PFSK-1 (cell line): ENCODE measurements at regions not wholly inside any gene's neighbourhood (a gene's known extent, or its start where the extent isn't known, plus 50 kb on each side); places are given as distances from the start of the nearest gene placed in this dataset.

ENCODE experiments used
- FOXP2 ChIP-seq: optimal IDR thresholded peaks from 2 replicates; pipeline ENCODE3; 2011; ENCODE audit warnings: borderline replicate concordance, control low read depth, inconsistent platforms; ENCODE audit not compliant: insufficient read depth; ENCODE audit errors: extremely low read length, extremely low read depth
- POLR2AphosphoS5 ChIP-seq: IDR thresholded peaks from 2 replicates; pipeline ENCODE4 v1.6.1; 2012; ENCODE audit warnings: low read depth, mild to moderate bottlenecking, control low read depth, low read length, moderate library complexity
- SIN3A ChIP-seq: IDR thresholded peaks from 2 replicates; pipeline ENCODE4 v1.6.1; 2012; ENCODE audit warnings: mild to moderate bottlenecking, low read length, moderate library complexity, borderline replicate concordance; ENCODE audit not compliant: insufficient read depth
- TAF1 ChIP-seq: IDR thresholded peaks from 2 replicates; pipeline ENCODE4 v1.6.1; 2012; ENCODE audit warnings: low read length, control low read depth, borderline replicate concordance; ENCODE audit not compliant: insufficient read depth
- TF ChIP-seq, protein P1 (sequence below), 2 experiments: IDR thresholded peaks; 2 replicates each; pipeline versions ENCODE4 v1.6.1 to v1.8.0; 2011 to 2012; ENCODE audit warnings: low read depth in 2 of 2, low read length in 2 of 2, control low read depth in 1 of 2, inconsistent platforms in 1 of 2, mild to moderate bottlenecking in 1 of 2, moderate library complexity in 1 of 2; ENCODE audit not compliant: insufficient read depth in 1 of 2

DNA sequence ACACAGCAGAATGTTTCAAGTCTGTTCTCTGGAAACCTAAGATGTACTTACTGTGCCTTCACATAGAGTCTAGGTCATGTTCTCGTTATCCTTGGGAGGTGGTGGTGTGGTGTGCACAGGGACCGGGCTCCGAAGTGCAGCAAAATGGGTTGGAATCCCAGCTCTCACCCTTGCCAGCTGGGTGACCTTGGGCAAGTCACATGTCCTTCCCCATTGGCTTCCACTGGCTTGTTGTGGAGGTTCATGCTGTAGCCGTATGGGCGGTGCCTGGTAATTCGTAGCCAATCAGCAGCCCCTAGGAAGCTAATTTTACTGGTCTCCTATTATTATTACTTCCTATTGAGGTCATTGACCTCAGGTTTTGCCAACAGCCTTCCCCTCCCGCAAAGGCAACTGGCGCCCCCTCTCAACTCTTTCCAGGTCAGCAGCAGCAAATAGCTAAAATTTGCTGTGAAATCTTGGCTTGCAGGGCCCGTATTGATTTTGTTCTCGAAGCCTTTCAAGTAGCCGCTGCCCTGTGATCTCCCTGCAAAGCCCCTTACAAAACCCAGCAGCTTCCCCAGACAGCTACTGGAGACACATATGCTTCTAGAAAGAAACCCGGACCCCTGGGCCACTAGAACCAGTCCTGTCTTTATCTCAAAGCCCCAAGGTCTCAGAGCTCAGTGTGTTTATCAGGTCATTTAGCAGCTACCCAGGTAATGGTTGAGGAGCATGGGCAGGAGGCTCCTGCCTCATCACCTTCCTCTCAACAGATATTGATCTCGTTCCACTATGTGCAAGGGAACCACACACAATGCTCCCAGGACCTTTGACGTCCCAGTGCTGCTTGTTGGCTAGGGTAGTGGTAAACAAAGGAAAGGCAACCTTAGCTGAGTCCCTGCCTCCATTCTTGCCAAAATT lies 66.5 kb upstream of the SLC1A4 start:
- TF ChIP-seq FOXP2: no peak
- TF ChIP-seq, protein P1, sequence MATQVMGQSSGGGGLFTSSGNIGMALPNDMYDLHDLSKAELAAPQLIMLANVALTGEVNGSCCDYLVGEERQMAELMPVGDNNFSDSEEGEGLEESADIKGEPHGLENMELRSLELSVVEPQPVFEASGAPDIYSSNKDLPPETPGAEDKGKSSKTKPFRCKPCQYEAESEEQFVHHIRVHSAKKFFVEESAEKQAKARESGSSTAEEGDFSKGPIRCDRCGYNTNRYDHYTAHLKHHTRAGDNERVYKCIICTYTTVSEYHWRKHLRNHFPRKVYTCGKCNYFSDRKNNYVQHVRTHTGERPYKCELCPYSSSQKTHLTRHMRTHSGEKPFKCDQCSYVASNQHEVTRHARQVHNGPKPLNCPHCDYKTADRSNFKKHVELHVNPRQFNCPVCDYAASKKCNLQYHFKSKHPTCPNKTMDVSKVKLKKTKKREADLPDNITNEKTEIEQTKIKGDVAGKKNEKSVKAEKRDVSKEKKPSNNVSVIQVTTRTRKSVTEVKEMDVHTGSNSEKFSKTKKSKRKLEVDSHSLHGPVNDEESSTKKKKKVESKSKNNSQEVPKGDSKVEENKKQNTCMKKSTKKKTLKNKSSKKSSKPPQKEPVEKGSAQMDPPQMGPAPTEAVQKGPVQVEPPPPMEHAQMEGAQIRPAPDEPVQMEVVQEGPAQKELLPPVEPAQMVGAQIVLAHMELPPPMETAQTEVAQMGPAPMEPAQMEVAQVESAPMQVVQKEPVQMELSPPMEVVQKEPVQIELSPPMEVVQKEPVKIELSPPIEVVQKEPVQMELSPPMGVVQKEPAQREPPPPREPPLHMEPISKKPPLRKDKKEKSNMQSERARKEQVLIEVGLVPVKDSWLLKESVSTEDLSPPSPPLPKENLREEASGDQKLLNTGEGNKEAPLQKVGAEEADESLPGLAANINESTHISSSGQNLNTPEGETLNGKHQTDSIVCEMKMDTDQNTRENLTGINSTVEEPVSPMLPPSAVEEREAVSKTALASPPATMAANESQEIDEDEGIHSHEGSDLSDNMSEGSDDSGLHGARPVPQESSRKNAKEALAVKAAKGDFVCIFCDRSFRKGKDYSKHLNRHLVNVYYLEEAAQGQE (IDR thresholded peaks at IDR 0.05; ENCODE audit: insufficient read depth in 1 of 2, low read depth in 2 of 2, low read length in 2 of 2): no peak
- TF ChIP-seq TAF1: no peak
- TF ChIP-seq SIN3A: no peak
- no peak for TF ChIP-seq POLR2AphosphoS5

DNA sequence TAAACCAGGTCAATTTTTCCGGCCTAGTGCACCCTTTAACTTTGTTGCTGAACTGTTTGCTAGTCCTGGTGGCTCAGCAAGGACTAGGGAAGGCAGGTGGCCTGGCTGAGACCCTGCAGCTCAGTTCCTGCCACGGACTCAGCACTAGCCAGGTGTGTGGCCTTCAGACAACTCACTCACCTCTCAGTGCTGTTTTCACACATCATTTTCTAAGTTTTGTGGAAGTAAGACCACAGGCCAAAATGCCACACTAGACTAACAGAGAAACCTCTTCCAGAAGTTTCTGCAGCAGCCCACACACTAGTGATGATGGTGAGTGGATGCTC lies 65.9 kb upstream of the SLC1A4 start:
- TF ChIP-seq POLR2AphosphoS5 (no peak), FOXP2 (no peak), SIN3A (no peak), TAF1 (no peak)
- TF ChIP-seq, protein P1 (IDR thresholded peaks at IDR 0.05; ENCODE audit: insufficient read depth in 1 of 2, low read depth in 2 of 2, low read length in 2 of 2): no peak

DNA sequence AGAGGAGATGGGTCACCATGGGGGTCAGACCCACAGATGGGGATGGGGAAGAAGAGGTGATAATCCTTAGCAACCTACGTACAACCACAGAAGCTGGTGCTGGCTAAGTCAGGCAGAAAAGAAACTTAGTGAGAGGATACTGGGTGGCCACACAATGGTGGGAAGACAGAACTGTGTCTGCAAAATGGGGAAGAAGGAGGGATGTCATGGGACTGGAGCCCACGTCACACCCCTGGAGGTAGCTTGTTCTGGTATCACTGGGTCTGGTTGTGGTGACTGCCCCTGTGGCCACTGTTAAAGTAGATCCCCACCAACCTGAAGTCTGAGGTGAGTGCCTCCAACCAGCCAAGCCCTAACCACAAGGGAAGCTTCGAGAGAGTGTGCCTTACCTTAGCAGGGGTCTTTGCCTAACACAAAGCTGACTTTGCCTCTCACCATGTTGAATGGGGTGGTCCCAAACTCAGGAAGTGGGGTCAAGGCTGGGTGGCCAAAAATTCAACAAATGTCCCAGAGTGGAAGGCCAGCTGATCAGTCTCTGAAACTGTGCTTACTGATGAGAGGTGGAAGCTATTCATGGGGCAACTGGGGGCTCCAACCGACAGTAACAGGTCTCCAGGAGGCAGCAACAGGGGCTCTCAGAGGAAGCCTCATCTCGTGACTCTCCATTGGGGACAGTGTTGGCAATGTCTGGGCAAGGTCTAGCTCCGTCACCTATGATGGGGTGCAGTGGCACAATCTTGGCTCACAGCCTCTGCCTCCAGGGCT lies 64.8 kb upstream of the SLC1A4 start:
- TF ChIP-seq, protein P1 (IDR thresholded peaks at IDR 0.05; ENCODE audit: insufficient read depth in 1 of 2, low read depth in 2 of 2, low read length in 2 of 2): no peak
- TF ChIP-seq SIN3A: no peak
- TF ChIP-seq POLR2AphosphoS5: no peak
- TF ChIP-seq TAF1: no peak
- TF ChIP-seq FOXP2: no peak

DNA sequence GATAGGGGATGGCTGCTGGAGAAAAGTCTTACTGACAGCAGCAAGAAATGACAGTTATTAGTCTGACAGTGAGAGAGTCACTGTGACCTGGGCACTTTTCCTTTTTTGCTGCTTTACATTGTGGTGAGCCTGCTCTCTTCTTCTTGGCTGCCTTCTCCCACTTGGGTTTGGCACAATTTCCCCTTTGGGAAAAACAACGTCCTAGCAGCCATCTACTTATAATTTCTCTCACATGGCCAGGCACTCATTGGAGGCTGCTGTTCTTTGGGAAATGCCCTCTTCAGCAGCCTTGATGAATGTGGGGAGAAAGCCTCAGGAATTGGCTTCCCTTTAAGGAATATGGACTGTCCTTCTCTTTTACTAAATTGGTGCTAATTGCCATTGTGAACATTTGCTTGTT lies 60.4 kb upstream of the SLC1A4 start:
- TF ChIP-seq, protein P1 (IDR thresholded peaks at IDR 0.05; ENCODE audit: insufficient read depth in 1 of 2, low read depth in 2 of 2, low read length in 2 of 2): no peak
- TF ChIP-seq POLR2AphosphoS5 (no peak), SIN3A (no peak)

GRCh38 chr2:64929333-64929732 lies 59.9 kb upstream of the SLC1A4 start:
- TF ChIP-seq, protein P1 (IDR thresholded peaks at IDR 0.05; ENCODE audit: insufficient read depth in 1 of 2, low read depth in 2 of 2, low read length in 2 of 2): no peak
- no peak for TF ChIP-seq POLR2AphosphoS5
- TF ChIP-seq SIN3A: no peak
- TF ChIP-seq TAF1: no peak
- no peak for TF ChIP-seq FOXP2
